Caco-2 (cell line): ENCODE measurements at regions not wholly inside any gene's neighbourhood (a gene's known extent, or its start where the extent isn't known, plus 50 kb on each side); places are given as distances from the start of the nearest gene placed in this dataset.

Experiments used
- BruUV-seq: library from RNA; stranded (reverse); fragments of 400-500 nt; replicated peaks from 2 replicates; lab custom pipeline; 2021; lab: Mats Ljungman, UMichigan
- CTCF ChIA-PET: fragments of 300-600 bp; sonication (Branson Sonifier 250); formaldehyde crosslinking; loops from one replicate; lab custom pipeline; 2022; ENCODE audit warnings: antibody characterized with exemption; lab: Charles Lee
- POLR2A ChIA-PET: fragments of 300-600 bp; sonication (Branson Sonifier 250); formaldehyde crosslinking; loops from one replicate; lab custom pipeline; 2022; ENCODE audit warnings: antibody characterized with exemption; lab: Charles Lee
- DNase-seq, 2 experiments: peaks; one replicate each; pipeline versions ENCODE4 v3.0.0 to v3.0.0-alpha.2; 2020 to 2022
- H3K27me3 ChIP-seq: replicated peaks from 2 replicates; pipeline ENCODE4 v1.6.0; 2011; ENCODE audit warnings: low read length; ENCODE audit not compliant: control insufficient read depth, insufficient read depth
- H3K36me3 ChIP-seq: 2 replicates; pipeline ENCODE4 v1.5.1; 2011; ENCODE audit warnings: low read length; ENCODE audit not compliant: control insufficient read depth, insufficient read depth
- H3K4me1 ChIP-seq: fragments of 250-450 bp; sonication (Bioruptor Pico); 2 replicates; pipeline ENCODE4 v1.5.1; 2020; ENCODE audit warnings: mild to moderate bottlenecking
- H3K4me3 ChIP-seq: 2 replicates; pipeline ENCODE4 v1.5.1; 2011; ENCODE audit warnings: low read depth, mild to moderate bottlenecking, control low read depth, low read length
- H3K9me3 ChIP-seq: fragments of 250-450 bp; sonication (Bioruptor Pico); 2 replicates; pipeline ENCODE4 v1.5.1; 2020; ENCODE audit warnings: mild to moderate bottlenecking, moderate library complexity
- H3K27ac Mint-ChIP-seq: one replicate; pipeline ENCODE4 v1.8.0; 2022; ENCODE audit warnings: mixed read lengths; ENCODE audit not compliant: unreplicated experiment
- H3K27me3 Mint-ChIP-seq: one replicate; pipeline ENCODE4 v1.8.0; 2022; ENCODE audit warnings: mixed read lengths; ENCODE audit not compliant: insufficient read depth, unreplicated experiment
- H3K36me3 Mint-ChIP-seq: one replicate; pipeline ENCODE4 v1.8.0; 2022; ENCODE audit warnings: mild to moderate bottlenecking, mixed read lengths; ENCODE audit not compliant: insufficient read depth, unreplicated experiment
- H3K4me1 Mint-ChIP-seq: one replicate; pipeline ENCODE4 v1.8.0; 2022; ENCODE audit warnings: low read depth, mixed read lengths; ENCODE audit not compliant: unreplicated experiment
- H3K4me3 Mint-ChIP-seq: one replicate; pipeline ENCODE4 v1.8.0; 2022; ENCODE audit warnings: mild to moderate bottlenecking, moderate library complexity, mixed read lengths; ENCODE audit not compliant: unreplicated experiment
- H3K9me3 Mint-ChIP-seq: one replicate; pipeline ENCODE4 v1.8.0; 2022; ENCODE audit warnings: mixed read lengths; ENCODE audit not compliant: unreplicated experiment
- CTCF ChIP-seq, 2 experiments: fragments of 200-600 bp in 1 of 2; IDR thresholded peaks; 1 replicate in 1 of 2; 2 replicates in 1 of 2; pipeline versions ENCODE4 v1.5.1 to v1.8.0; 2011 to 2022; ENCODE audit warnings: antibody characterized with exemption in 1 of 2, control low read depth in 1 of 2, inconsistent platforms in 1 of 2, low read depth in 1 of 2, low read length in 1 of 2, mild to moderate bottlenecking in 1 of 2, moderate library complexity in 1 of 2; ENCODE audit not compliant: insufficient read depth in 1 of 2, severe bottlenecking in 1 of 2, unreplicated experiment in 1 of 2
- intact Hi-C: fragments of 100-400 bp; cut with micrococcal nuclease; formaldehyde crosslinking; loops from one replicate; pipeline ENCODE4 v1.10.0; 2022; ENCODE audit not compliant: unreplicated experiment

- no peak for TF ChIP-seq CTCF (IDR thresholded peaks at IDR 0.05; ENCODE audit: insufficient read depth in 1 of 2, low read depth in 1 of 2, low read length in 1 of 2, severe bottlenecking in 1 of 2, unreplicated experiment in 1 of 2)
- no peak for DNase-seq
- H3K27me3 ChIP-seq, result no peaks in the 10 kb centered on the region
- Mint-ChIP-seq H3K36me3 (no peaks in the 10 kb centered on the region), H3K4me3 (no peak overlapping the region), H3K4me1 (no peaks in the 10 kb centered on the region), H3K9me3 (no peaks in the 10 kb centered on the region), H3K27ac (no peak overlapping the region), H3K27me3 (no peaks in the 10 kb centered on the region)
- intact Hi-C loops, result no loop called here
- H3K9me3 ChIP-seq, result no peaks in the 10 kb centered on the region
- no TSS peak for BruUV-seq
- no peak overlapping the region for H3K4me3 ChIP-seq
- POLR2A ChIA-PET, result no interaction called here
- CTCF ChIA-PET, result no interaction called here
- no peaks in the 10 kb centered on the region for H3K4me1 ChIP-seq
- no peaks in the 10 kb centered on the region for H3K36me3 ChIP-seq
These were observed 137.3 kb downstream of the RASSF9 start for GRCh38 chr12:85698937-85699336.

GRCh38 chr12:85708775-85709174 is 127.4 kb downstream of the RASSF9 start:
- Mint-ChIP-seq H3K27me3 (no peaks in the 10 kb centered on the region), H3K4me3 (no peak overlapping the region), H3K36me3 (no peaks in the 10 kb centered on the region), H3K4me1 (no peaks in the 10 kb centered on the region), H3K9me3 (no peaks in the 10 kb centered on the region), H3K27ac (no peak overlapping the region)
- H3K9me3 ChIP-seq, result no peaks in the 10 kb centered on the region
- TF ChIP-seq CTCF (IDR thresholded peaks at IDR 0.05; ENCODE audit: insufficient read depth in 1 of 2, low read depth in 1 of 2, low read length in 1 of 2, severe bottlenecking in 1 of 2, unreplicated experiment in 1 of 2), result no peak
- no peaks in the 10 kb centered on the region for H3K27me3 ChIP-seq
- POLR2A ChIA-PET, result no interaction called here
- H3K4me1 ChIP-seq, result no peaks in the 10 kb centered on the region
- intact Hi-C loops, result no loop called here
- no peak overlapping the region for H3K4me3 ChIP-seq
- no TSS peak for BruUV-seq
- CTCF ChIA-PET, result no interaction called here
- H3K36me3 ChIP-seq, result no peaks in the 10 kb centered on the region
- no peak for DNase-seq

- intact Hi-C loops, result no loop called here
- H3K36me3 Mint-ChIP-seq, result no peaks in the 10 kb centered on the region
- POLR2A ChIA-PET, result no interaction called here
- H3K27ac Mint-ChIP-seq, result no peak overlapping the region
- no peaks in the 10 kb centered on the region for H3K4me1 ChIP-seq
- no peak overlapping the region for H3K4me3 ChIP-seq
- no peaks in the 10 kb centered on the region for H3K9me3 Mint-ChIP-seq
- H3K27me3 Mint-ChIP-seq, result no peaks in the 10 kb centered on the region
- H3K9me3 ChIP-seq, result no peaks in the 10 kb centered on the region
- H3K36me3 ChIP-seq, result no peaks in the 10 kb centered on the region
- no TSS peak for BruUV-seq
- CTCF ChIA-PET, result no interaction called here
- TF ChIP-seq CTCF (IDR thresholded peaks at IDR 0.05; ENCODE audit: insufficient read depth in 1 of 2, low read depth in 1 of 2, low read length in 1 of 2, severe bottlenecking in 1 of 2, unreplicated experiment in 1 of 2), result no peak
- H3K4me1 Mint-ChIP-seq, result no peaks in the 10 kb centered on the region
- no peak for DNase-seq
- H3K27me3 ChIP-seq, result no peaks in the 10 kb centered on the region
- no peak overlapping the region for H3K4me3 Mint-ChIP-seq
These were observed 124.3 kb downstream of the RASSF9 start for GRCh38 chr12:85711735-85712390.
